Amygdala (tissue), 56 donors: ENCODE measurements at regions not wholly inside any gene's neighbourhood (a gene's known extent, or its start where the extent isn't known, plus 50 kb on each side); places are given as distances from the start of the nearest gene placed in this dataset.
"Not testable (repeated sequence)": the region's sequence is repeated elsewhere in the genome, so short reads cannot be mapped to it uniquely, and the experiment has no call there.

Experiments
- DNase-seq, 56 donors: peaks; one replicate each; lab custom pipeline; 2025; lab: John Stamatoyannopoulos, UW

DNA sequence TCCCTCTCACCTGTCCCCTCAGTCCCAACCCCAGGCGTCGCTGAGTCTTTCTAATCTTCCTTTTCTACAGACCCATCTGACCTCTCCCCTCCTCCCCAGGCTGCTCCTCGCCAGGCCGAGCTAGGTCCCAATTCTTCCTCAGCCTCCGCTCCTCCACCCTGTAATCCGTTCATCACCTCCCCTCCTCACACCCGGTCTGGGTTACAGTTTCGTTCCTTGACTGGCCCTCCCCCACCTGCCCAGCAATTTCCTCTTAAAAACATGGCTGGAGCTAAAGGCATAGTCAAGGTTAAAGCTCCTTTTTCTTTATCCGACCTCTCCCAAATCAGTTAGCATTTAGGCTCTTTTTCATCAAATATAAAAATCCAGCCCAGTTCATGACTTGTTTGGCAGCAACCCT lies 262.0 kb downstream of the SMARCA2 start:
- not testable (repeated sequence) for DNase-seq

DNA sequence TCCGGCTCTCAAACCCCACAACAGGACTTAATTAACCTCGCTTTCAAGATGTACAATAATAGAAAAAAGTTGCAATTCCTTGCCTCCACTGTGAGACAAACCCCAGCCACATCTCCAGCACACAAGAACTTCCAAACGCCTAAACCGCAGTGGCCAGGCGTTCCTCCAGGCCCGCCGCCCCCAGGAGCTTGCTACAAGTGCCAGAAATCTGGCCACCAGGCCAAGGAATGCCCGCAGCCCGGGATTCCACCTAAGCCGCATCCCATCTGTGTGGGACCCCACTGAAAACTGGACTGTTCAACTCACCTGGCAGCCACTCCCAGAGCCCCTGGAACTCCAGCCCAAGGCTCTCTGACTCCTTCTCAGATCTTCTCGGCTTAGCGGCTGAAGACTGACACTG lies 262.5 kb downstream of the SMARCA2 start:
- not testable (repeated sequence) for DNase-seq

DNA sequence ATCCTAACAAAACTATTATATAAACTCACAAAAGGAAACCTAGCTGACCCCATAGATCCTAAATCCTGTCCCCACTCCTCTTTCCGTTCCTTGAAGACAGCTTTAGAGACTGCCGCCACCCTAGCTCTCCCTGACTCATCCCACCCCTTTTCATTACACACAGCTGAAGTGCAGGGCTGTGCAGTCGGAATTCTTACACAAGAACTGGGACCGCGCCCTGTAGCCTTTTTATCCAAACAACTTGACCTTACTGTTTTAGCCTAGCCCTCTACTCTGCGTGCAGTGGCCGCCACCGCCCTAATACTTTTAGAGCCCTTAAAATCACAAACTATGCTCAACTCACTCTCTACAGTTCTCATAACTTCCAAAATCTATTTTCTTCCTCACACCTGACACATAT lies 264.0 kb downstream of the SMARCA2 start:
- not testable (repeated sequence) for DNase-seq

DNA sequence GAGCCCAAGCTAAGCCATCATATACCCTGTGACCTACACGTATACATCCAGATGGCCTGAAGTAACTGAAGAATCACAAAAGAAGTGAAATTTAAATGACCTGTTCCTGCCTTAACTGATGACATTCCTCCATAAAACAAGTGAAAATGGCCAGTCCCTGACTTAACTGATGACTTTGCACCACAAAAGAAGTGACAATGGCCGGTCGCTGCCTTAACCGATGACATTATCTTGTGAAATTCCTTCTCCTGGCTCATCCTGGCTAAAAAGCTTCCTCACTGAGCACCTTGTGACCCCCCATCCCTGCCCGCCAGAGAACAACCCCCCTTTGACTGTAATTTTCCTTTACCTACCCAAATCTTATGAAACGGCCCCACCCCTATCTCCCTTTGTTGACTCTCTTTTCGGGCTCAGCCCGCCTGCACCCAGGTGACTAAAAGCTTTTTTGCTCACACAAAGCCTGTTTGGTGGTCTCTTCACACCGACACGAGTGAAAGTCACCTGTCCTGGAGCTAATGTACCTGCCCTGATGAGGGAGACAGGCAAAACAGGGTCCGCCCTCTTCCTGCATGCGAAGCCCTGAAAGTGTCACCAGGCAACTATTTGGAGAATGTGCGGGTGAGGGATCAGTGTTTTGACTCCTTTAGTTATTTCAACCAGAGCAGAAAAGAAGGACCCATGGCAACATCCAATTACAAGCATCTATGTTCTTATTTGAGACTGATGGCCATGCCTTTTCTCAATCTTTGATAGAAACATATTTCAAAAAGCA lies 266.1 kb downstream of the SMARCA2 start:
- no peak for DNase-seq

DNA sequence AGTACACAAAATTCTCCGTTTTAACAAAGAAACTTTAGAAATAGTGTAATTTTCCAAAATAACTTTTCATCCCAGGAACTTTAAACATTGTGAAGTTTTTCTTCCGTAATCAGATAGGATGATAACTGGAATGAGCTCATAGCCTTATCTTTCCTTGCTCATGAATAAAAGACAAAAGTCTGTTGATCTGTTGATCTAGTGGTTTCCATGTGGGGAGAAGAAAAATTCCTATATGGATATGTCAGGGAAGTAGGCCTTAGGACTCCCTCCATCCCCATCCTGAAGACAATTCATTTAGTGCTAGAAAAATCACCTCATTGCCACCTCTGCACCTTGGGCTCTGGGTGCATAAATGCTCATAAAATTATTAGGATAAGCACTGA lies 266.6 kb downstream of the SMARCA2 start:
- no peak for DNase-seq

DNA sequence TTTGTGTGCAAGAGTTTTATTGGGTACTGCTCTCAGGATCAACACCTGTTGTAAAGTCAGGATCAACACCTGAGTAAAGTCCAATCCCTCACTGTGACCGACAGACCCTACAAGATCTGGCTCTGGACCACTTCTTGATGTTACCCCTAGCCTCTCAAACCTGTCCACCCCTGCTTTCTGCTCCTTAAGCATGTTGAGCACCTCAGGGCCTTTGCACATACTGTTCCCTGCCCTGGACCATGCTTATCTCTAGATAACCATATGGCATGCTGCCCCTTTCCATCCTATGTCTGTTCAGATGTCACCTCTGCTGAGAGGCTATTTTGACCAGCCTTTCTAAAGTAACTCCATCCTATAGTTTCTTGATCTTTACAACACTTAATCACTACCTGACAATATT lies 269.6 kb downstream of the SMARCA2 start:
- no peak for DNase-seq

DNA sequence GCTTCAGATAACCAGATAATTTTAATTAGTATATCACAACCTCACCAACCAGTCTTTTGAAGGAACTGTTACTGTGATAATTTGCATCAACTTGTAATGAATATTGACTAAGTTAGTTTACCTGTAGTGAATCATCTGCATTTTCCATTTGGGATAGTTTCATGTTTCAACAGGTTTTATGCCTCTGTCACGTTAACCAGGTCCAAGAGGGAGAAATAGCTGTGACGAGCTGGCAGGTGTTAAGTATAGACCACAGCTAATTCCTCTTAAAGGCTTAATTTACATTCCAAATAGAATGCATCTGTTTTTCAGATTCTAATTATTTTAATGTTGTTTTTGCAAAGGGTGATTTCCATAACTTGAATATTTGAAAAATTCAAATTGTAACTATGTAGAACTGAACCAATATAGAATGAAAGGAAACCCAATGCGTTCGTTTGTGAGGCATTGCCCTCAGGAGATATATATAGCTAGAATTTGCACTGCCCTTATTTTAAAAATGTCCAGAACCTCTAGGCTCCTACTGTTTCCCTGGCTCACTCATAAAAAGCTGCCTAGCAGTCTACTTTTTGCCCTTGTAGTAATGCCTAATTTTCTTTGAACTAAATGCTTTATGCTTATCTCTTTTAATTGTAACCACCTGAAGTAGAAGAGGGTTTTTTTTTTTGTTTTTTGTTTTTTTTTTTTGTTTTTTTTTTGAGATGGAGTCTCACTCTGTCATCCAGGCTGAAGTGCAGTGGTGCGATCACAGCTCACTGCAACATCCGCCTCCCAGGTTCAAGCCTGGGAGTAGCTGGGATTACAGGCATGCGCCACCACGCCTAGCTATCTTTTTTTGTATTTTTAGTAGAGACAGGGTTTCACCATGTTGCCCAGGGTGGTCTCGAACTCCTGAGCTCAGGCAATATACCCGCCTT lies 270.5 kb downstream of the SMARCA2 start:
- DNase-seq: no peak

DNA sequence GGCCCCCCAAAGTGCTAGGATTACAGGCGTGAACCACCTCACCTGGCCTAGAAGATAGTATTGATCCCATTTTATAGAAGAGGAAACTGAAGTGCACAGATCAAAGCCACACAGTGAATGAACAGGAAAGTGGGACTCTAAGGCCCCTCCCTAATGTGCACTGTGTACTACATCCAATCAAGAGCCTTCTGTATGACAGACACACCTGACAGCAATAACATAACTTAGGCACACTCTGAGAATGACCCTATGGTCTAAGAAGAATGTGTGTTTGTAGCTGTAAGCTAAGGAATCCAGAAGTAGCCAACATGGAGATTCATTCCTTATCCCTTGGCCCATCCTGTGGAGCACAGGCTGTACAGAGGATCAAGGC lies 271.2 kb downstream of the SMARCA2 start:
- DNase-seq: no peak

DNA sequence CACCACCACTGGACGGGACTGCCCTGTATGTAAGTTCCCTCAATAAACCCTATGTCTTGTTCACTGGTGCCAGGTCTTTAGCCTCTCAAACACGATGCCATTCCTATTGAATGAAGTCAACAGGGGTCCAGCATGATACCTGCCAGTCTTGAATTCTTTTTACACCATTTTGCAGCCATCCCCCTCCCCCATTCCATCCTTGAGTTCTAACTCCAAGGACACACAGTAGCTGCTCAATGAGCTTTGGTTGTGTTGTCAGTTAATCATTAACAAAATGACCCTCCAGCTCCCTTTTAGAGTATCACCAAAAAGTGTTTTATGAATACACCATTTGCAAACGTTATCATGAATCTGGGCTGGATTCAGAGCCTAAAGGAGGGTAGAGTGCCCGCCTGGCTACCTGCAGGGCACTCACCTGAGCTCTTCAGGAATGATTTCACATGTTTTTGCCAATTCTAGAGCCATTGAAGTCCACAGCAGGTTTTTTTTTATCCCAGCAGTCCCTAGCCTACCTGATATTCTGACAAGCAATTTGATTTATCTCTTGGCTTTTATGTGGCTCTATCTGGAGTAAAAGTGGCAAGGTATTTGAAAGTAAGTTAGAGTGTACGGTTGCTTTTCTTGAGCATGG lies 271.8 kb downstream of the SMARCA2 start:
- no peak for DNase-seq

DNA sequence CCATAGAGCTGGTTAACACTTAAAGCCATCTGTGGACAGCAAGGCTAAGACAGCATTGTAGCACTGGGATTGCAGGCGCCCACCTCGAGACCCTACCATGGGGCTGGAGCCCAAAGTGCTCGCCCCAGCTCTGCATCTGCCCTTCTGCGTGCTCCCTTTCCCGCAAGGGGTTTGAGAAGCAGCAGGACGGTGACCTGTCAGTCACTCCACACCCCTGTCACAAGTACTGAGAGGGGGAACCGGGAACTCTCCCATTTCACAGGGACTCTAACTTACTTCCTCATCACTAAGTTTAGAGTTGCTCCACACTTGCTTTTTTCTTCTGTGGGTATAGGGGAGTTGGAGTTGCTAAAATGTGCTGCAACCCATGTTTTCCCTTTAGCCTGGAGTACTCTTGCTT lies 273.2 kb downstream of the SMARCA2 start:
- no peak for DNase-seq

DNA sequence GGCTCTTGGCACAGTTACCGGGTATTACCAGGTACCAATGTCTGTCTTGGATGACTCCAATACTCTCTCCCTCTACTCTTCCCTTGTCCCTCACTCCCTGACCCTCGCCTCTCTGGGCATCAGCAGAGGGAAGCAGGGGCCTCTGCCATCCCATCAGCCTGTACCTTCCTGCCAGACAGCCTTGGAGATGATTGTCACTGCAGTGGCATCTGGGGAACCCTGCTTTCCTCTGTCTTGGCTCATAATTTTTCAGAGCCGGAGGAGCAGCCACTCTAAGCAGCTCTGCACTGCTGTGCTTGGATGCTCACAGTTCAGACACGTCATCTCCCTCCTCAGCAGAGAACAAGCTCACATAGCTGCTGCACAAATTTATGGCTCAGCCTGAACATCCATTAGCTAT lies 274.1 kb downstream of the SMARCA2 start:
- DNase-seq: no peak

DNA sequence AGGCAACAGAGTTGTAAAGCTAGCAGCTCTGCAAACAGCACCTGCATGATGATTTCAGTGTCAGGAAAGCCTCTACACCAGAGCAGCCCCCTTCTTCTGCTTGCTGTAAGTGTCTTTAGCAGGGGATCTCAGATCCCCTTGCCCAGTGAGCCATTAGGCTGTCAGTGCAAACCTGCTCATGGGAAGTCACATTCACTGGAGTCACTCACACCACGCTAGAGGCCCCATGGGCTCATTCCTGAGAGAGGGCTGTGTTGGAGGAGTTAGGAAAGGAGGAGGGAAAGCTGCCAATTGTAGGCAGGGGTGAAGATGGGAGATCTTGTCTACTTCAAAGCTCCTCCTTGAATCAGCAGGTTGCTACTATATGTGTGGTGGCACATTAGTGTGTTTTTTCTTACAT lies 275.2 kb downstream of the SMARCA2 start:
- DNase-seq: no peak

DNA sequence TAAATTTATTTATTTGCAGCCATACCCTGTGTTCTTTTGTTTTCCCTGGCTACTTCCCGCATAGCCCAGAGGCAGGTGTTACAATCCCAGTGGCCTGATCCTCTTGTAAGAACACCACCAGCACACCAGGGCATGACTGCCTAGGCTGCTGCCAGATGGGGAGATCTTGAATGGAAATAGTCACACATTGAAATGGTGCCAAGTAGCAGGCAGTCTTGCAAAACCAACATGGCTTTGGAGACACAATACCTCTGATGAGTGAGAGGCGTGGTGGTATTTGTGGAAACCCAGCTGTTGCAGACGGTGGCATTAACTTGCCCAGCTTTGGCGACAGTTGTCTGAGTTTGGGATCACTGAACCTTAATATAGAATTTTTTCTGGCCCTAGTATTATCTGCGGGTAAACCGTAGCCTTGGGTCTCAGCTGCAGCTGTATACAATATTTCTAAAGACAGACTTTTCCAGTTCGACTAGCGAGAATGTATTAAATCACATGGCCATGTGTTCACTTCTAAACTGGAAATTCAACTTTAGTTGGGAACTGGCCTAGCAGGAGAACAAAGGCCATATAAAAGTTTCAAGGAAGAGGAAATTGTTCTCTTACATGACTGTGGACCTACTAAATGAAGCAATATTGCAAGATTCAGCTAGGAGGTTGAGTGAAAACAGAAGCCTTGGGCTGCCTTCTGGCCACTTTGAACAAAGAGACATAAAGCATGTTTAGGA lies 277.0 kb downstream of the SMARCA2 start:
- no peak for DNase-seq

DNA sequence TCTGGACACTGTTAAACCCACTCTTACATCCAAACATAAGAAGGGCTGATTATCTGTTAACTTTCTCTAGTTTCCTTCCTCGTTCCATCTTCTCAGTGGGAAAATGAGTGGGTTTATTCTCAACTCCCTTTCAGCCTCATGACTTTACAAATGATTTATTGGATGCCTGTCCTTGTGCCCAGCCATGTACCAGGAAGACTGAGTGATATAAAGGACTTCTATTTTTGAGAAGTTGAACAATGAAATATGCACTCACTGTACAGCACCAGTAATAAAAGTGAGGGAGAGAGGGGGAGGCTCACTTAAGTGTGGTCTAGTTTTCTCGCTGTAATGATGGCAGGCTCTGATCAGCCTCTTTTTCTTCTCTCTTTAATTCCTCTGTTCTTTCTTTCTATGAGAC lies 277.6 kb downstream of the SMARCA2 start:
- DNase-seq: no peak

DNA sequence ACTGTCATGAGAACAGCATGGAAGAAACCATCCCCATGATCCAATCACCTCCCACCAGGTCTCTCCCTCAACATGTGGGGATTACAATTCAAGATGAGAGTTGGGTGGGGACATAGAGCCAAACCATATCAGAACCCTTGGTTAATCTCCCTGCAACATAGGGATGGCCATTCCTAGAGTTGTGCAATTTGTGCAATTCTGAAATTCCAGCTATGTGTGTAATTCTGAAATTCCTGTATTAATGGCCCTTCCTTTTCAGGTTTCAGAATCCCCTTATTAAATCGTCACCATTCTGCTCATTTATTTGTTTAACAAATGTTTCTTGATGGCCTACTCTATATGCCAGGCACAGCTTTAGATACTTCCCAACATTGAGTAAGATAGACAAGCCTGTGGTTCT lies 282.6 kb downstream of the SMARCA2 start:
- no peak for DNase-seq

DNA sequence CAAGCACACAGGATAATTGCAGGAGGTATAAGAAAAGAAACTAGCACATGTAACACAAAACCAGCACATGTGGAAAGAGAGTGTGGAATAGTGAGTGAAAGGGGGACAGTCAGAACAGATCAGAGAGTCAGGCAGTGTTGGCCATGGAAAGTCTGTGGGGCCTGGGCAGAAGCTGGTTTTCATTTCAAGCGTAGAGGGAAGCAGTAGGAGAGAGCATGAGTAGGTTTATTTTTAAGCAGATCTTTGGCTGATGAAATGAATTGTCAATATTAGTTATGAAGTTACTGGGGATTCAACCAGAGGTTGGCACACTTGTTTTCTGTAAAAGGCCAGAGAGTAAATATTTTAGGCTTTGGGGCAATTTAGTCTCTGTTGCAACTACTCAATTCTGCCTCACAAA lies 283.1 kb downstream of the SMARCA2 start:
- no peak for DNase-seq

DNA sequence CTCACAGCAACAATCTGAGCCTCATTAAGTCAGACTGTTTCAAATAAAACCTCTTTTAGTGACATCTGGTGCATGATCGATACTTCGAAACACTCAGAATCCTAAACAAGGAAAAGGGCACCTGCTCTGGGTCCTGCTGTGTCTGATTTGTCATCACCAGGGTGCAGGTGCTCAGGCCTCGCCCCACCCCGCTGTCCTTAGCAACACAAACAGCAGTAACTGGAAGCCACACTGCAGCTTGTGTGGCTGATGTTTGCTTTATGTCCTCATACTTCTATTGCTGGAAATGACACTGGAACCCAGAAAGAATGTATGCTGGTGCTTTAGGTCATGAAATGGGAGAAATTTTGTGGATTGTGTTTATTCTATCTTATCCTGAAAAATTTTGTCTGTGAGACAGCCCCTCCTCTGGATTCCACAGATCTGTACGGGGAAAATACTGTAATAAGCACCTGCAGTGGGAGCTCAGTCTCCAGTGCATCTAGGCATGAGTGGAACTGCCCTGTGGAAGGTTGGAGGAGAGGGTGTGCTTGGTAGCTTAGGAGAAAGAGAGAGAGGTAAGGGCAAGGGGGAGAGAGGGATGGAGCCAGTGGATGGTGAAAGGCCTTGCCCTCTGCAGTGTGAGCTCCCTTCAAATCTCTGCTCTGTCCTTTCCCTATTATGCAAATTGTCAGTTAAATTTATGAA lies 284.2 kb downstream of the SMARCA2 start:
- DNase-seq: no peak

DNA sequence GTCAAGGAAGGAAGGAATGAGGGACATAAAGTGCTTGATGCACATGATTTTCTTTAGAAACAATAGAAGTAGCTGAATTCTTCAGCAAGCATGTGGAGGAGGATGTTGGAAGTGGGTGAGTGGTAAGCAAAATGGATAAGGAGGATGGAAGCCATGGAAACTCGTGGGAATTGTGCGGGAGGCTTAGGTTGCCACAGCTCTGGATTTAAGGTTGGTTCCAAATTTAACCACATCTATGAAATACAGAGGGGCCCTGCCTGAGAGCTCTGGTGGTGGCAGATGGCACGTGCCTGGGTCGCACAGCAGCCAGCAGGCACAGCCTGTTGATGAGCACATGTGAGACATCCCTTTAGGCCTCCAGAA lies 284.7 kb downstream of the SMARCA2 start:
- DNase-seq: no peak

DNA sequence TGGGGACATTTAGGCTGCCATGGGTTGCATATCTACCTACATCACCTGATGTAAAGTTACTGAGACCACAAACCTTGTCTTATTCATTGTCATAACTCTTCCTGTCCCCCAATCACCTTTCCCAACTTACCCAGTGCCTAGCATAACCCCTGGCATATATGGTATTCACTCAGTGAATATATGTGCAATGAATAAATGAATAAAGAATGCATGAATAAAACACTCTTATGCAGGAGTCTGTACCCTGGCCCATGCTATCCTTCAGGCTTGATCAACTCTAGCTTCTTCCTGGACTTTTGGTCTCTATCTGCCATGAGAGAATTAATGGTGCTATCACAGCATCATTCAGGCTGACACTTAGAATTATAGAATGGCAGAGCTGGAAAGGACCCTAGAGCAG lies 285.2 kb downstream of the SMARCA2 start:
- no peak for DNase-seq

DNA sequence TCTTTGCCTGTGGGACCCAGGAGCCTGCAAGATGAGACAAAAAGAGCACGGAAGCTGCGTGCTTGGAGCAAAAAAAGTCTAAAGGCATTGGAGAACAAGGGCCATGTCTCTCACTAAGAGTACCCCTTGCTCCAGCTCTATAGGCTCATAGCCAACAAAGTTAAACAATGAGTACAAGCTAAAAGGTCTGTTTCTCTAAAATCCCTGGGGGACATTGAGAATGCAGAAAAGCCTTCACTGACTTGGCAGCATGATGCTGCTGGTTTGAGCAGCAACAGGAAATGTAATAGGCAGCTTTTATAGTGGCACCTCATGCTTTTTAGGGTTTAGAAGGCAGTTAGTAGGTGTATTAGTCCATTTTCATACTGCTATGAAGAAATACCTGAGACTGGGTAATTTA lies 287.5 kb downstream of the SMARCA2 start:
- no peak for DNase-seq
